Psoas muscle (tissue), 7 donors: ENCODE measurements at regions not wholly inside any gene's neighbourhood (a gene's known extent, or its start where the extent isn't known, plus 50 kb on each side); places are given as distances from the start of the nearest gene placed in this dataset.

Source experiments
- ATAC-seq, 4 donors: fragments of 200-7000 bp; cut with Tn5 transposase; one replicate each; pipeline ENCODE4 v1.9.1; 2020; ENCODE audit warnings: moderate library complexity in 3 of 4, mild to moderate bottlenecking in 2 of 4
- DNase-seq, 2 donors: peaks; one replicate each; pipeline ENCODE4 v3.0.0-alpha.2; 2020
- H3K27ac ChIP-seq: fragments of 200-600 bp; one replicate; pipeline ENCODE4 v1.8.0; 2022
- H3K27me3 ChIP-seq, 3 donors: fragments of 200-600 bp in 1 of 3; one replicate each; pipeline versions ENCODE4 v1.6.1 to v1.8.0; 2013 to 2022; ENCODE audit warnings: low read length in 2 of 3, mild to moderate bottlenecking in 2 of 3, moderate library complexity in 1 of 3; ENCODE audit not compliant: insufficient read depth in 3 of 3
- H3K36me3 ChIP-seq, 2 donors: fragments of 200-600 bp in 1 of 2; one replicate each; pipeline versions ENCODE4 v1.6.1 to v1.8.0; 2013 to 2022; ENCODE audit warnings: low read depth in 1 of 2, mild to moderate bottlenecking in 1 of 2, moderate library complexity in 1 of 2; ENCODE audit not compliant: insufficient read depth in 1 of 2
- H3K4me1 ChIP-seq: fragments of 200-600 bp; one replicate; pipeline ENCODE4 v1.8.0; 2022
- H3K4me3 ChIP-seq: fragments of 200-600 bp; one replicate; pipeline ENCODE4 v1.8.0; 2022; ENCODE audit warnings: mild to moderate bottlenecking
- H3K9me3 ChIP-seq: fragments of 200-600 bp; one replicate; pipeline ENCODE4 v1.8.0; 2022
- CTCF ChIP-seq: fragments of 200-600 bp; IDR thresholded peaks from one replicate; pipeline ENCODE4 v1.8.0; 2022; ENCODE audit warnings: antibody characterized with exemption
- WGBS, 3 donors: extraction: QIAGEN DNeasy Blood & Tissue Kit; methylation state at CpG; one replicate each; pipeline versions ENCODE4 v1.1.6 to v1.1.7; 2013; 5-methylcytosine and 5-hydroxymethylcytosine counted together
- intact Hi-C, 2 donors: fragments of 100-400 bp; cut with DNase I; formaldehyde crosslinking; loops; one replicate each; pipeline versions ENCODE4 v1.11.0 to v1.14.2; 2022
- donor health status: healthy with polysubstance abuse.
- donor health status: DM: no; HTN: no; CAD: no; lungs with moderate emphysema.
- donor health status: Bipolar disorder and iron deficiency.
- donor health status: healthy.
- donor health status: DM: yes; HTN: yes; CAD: no.
- donor health status: DM: no; HTN: no; CAD: no.
- donor health status: DM: yes; HTN: yes; CAD: no.

DNA sequence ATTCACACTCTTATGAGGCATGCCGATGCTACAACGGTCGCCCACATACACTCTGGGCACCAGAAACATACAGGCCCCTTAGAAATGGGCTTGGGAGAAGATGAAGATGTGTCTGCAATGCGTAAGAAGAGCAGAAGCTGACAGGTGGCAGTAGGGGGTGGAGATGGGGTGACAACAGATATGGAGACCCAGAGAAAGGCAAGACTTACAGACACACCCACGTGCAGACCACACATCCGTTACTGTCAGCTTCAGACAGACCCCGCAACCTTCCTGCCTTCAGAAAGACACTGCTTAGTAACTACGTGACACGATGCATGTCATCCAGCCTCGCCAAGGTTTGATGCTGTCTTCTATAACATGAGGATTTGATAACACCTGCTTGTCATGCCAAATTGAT, 89.5 kb downstream of the ZFP36L2 start:
- Histone ChIP-seq H3K4me3 (no peak overlapping the region), H3K27ac (no peak overlapping the region), H3K36me3 (no peaks in the 10 kb centered on the region), H3K4me1 (peaks cover 18% of the 10 kb centered on the region), H3K27me3 (no peaks in the 10 kb centered on the region), H3K9me3 (no peaks in the 10 kb centered on the region)
- ATAC-seq (no peak), DNase-seq (no peak)
- TF ChIP-seq CTCF: no peak
- WGBS, 3 donors: 89 to 93% (median 89%) methylated on average over 10 of the region's 10 CpGs
- intact Hi-C loops: no loop called here

DNA sequence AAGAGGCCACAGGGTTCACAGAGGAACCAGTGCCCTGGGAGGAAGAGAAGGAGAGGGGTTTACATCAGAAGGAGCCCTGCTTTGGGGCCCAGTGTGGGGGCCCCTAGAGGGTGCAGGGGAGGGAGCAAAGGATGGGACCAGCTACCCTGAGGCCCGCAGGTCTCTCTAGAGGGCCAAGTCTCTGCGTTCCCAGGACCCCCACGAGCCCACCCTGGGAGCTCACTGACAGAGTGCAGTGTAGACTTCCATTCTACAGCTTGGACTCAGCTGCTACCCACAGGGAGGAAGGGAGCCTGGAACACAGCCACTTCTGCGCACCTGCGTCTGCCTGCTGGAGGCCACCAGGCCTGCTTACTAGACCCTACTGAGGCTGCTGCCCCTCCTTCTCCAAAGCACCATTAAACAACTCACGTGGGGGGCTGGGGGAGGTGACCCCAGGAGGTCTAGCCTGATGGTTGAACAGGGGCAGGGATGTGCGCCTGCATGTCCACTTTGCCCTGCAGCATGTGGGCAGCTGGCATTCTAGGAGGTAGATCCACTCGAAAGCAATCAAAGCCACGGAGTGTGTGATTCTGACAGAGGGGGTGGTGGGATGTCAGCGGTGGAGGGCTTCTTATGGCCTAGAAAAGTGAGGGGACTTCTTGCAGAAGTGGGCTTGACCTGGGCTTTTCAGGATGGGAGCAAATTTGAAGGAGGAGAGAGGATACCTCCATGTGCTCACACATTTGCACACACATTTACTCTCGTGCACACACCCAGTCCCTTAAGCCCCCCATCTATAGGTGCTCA, 90.2 kb downstream of the ZFP36L2 start:
- Histone ChIP-seq H3K4me3 (no peak overlapping the region), H3K4me1 (peaks cover 24% of the 10 kb centered on the region), H3K36me3 (no peaks in the 10 kb centered on the region), H3K27ac (no peak overlapping the region), H3K27me3 (no peaks in the 10 kb centered on the region), H3K9me3 (no peaks in the 10 kb centered on the region)
- DNase-seq (no peak), ATAC-seq (no peak)
- intact Hi-C loops: no loop called here
- 75 to 82% (median 80%) methylated on average over 11 of the region's 11 CpGs for WGBS, 3 donors
- TF ChIP-seq CTCF: no peak

- H3K27ac ChIP-seq: no peak overlapping the region
- no peak for ATAC-seq
- H3K4me1 ChIP-seq: peaks cover 31% of the 10 kb centered on the region
- H3K9me3 ChIP-seq: no peaks in the 10 kb centered on the region
- H3K4me3 ChIP-seq: no peak overlapping the region
- WGBS, 3 donors: 80 to 87% (median 84%) methylated on average over 6 of the region's 6 CpGs
- TF ChIP-seq CTCF: no peak
- no peaks in the 10 kb centered on the region for H3K36me3 ChIP-seq
- DNase-seq: no peak
- intact Hi-C loops: no loop called here
- H3K27me3 ChIP-seq: no peaks in the 10 kb centered on the region
Measured at GRCh38 chr2:43135583-43135982, 90.8 kb downstream of the ZFP36L2 start.

GRCh38 chr2:43134571-43134889, 91.9 kb downstream of the ZFP36L2 start:
- Histone ChIP-seq H3K36me3 (no peaks in the 10 kb centered on the region), H3K9me3 (no peaks in the 10 kb centered on the region), H3K27ac (no peak overlapping the region), H3K4me1 (peaks cover 37% of the 10 kb centered on the region), H3K4me3 (no peak overlapping the region), H3K27me3 (no peaks in the 10 kb centered on the region)
- no peak for ATAC-seq
- 88 to 94% (median 93%) methylated on average over 6 to 9 of the region's 9 CpGs for WGBS, 3 donors
- no peak for TF ChIP-seq CTCF
- intact Hi-C loops: loop anchor here in 1 of 2 donors (5.0 kb wide), 1 partner anchor 93 kb away; the partner anchor contains the start of gene ZFP36L2
- DNase-seq: no peak
